H1 (cell line): ENCODE measurements at regions not wholly inside any gene's neighbourhood (a gene's known extent, or its start where the extent isn't known, plus 50 kb on each side); places are given as distances from the start of the nearest gene placed in this dataset.

Source experiments
- CHD2 ChIP-seq: IDR thresholded peaks from 2 replicates; pipeline ENCODE4 v1.6.1; 2012; ENCODE audit warnings: low read length, improper control_type of control experiment
- CTCF ChIP-seq, 3 experiments: IDR thresholded peaks; 1 replicate in 2 of 3; 2 replicates in 1 of 3; pipeline versions ENCODE4 v1.5.1 to v1.6.1; 2011; ENCODE audit warnings: low read length in 3 of 3, mild to moderate bottlenecking in 3 of 3, inconsistent platforms in 2 of 3, low read depth in 1 of 3, moderate library complexity in 1 of 3; ENCODE audit not compliant: insufficient read depth in 1 of 3; ENCODE audit errors: control extremely low read depth in 1 of 3
- GABPA ChIP-seq: IDR thresholded peaks from 2 replicates; pipeline ENCODE4 v1.6.1; 2011; ENCODE audit warnings: mild to moderate bottlenecking, low read length, moderate library complexity, borderline replicate concordance; ENCODE audit not compliant: insufficient read depth
- JUN ChIP-seq: IDR thresholded peaks from 2 replicates; pipeline ENCODE4 v1.6.1; 2011; ENCODE audit warnings: low read depth, mild to moderate bottlenecking, improper control_type of control experiment, low read length
- JUND ChIP-seq: IDR thresholded peaks from 2 replicates; pipeline ENCODE4 v1.6.1; 2011; ENCODE audit warnings: mild to moderate bottlenecking, improper control_type of control experiment, low read length
- POLR2A ChIP-seq, 2 experiments: IDR thresholded peaks; 1 replicate in 1 of 2; 2 replicates in 1 of 2; pipeline ENCODE4 v1.6.1; 2011; ENCODE audit warnings: low read depth in 2 of 2, low read length in 2 of 2, mild to moderate bottlenecking in 2 of 2; ENCODE audit errors: control extremely low read depth in 1 of 2
- RAD21 ChIP-seq, 2 experiments: IDR thresholded peaks in 1 of 2; conservative IDR thresholded peaks in 1 of 2; 2 replicates each; pipeline ENCODE4 v1.6.1; 2011; ENCODE audit warnings: low read depth in 2 of 2, low read length in 2 of 2, improper control_type of control experiment in 1 of 2, inconsistent platforms in 1 of 2, mild to moderate bottlenecking in 1 of 2, moderate library complexity in 1 of 2
- SP2 ChIP-seq: IDR thresholded peaks from 2 replicates; pipeline ENCODE4 v1.6.1; 2012; ENCODE audit warnings: mild to moderate bottlenecking, low read length, inconsistent platforms
- SP4 ChIP-seq: IDR thresholded peaks from 2 replicates; pipeline ENCODE4 v1.6.1; 2012; ENCODE audit warnings: low read length, inconsistent platforms
- TEAD4 ChIP-seq: IDR thresholded peaks from 2 replicates; pipeline ENCODE4 v1.6.1; 2012; ENCODE audit warnings: low read depth, low read length, inconsistent platforms, mixed read lengths
- USF2 ChIP-seq: IDR thresholded peaks from 2 replicates; pipeline ENCODE4 v1.6.1; 2011; ENCODE audit warnings: low read length, improper control_type of control experiment
- YY1 ChIP-seq: IDR thresholded peaks from 2 replicates; pipeline ENCODE4 v1.6.1; 2011; ENCODE audit warnings: low read depth, mild to moderate bottlenecking, low read length
- TF ChIP-seq, protein P1 (sequence below): IDR thresholded peaks from 2 replicates; pipeline ENCODE4 v1.6.1; 2011; ENCODE audit warnings: low read depth, mild to moderate bottlenecking, low read length; ENCODE audit not compliant: insufficient read depth

- TF ChIP-seq USF2, result no peak
- no peak for TF ChIP-seq SP2
- TF ChIP-seq CTCF (IDR thresholded peaks at IDR 0.05; ENCODE audit: control extremely low read depth in 1 of 3, insufficient read depth in 1 of 3, low read depth in 1 of 3, low read length in 3 of 3), result no peak
- no peak for TF ChIP-seq YY1
- TF ChIP-seq JUND, result no peak
- TF ChIP-seq TEAD4, result no peak
- no peak for TF ChIP-seq JUN
- no peak for TF ChIP-seq GABPA
- TF ChIP-seq POLR2A (IDR thresholded peaks at IDR 0.05; ENCODE audit: control extremely low read depth in 1 of 2, low read depth in 2 of 2, low read length in 2 of 2), result no peak
- no peak for TF ChIP-seq RAD21 (IDR thresholded peaks at IDR 0.05 in 1 of 2, conservative IDR thresholded peaks at IDR 0.05 in 1 of 2; ENCODE audit: low read depth in 2 of 2, low read length in 2 of 2)
- TF ChIP-seq, protein P1, sequence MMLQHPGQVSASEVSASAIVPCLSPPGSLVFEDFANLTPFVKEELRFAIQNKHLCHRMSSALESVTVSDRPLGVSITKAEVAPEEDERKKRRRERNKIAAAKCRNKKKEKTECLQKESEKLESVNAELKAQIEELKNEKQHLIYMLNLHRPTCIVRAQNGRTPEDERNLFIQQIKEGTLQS, result no peak
- no peak for TF ChIP-seq SP4
- no peak for TF ChIP-seq CHD2
Observed at GRCh38 chr16:86382774-86383407, 127.4 kb upstream of the FOXF1 start.
